Astrocyte of the spinal cord (primary cell): ENCODE measurements at regions not wholly inside any gene's neighbourhood (a gene's known extent, or its start where the extent isn't known, plus 50 kb on each side); places are given as distances from the start of the nearest gene placed in this dataset.

Experiments used
- DNase-seq: peaks from one replicate; pipeline ENCODE4 v3.0.0; 2011; ENCODE audit warnings: low read depth, low spot score
- H3K4me3 ChIP-seq: 2 replicates; pipeline ENCODE4 v1.5.1; 2011; ENCODE audit warnings: low read depth, mild to moderate bottlenecking, low read length, moderate library complexity
- in situ Hi-C: cut with HindIII; loops from 2 replicates; pipeline ENCODE4 v1.10.0; 2017; ENCODE audit warnings: low sequenced_read_pairs
- TF ChIP-seq, protein P1 (sequence below): IDR thresholded peaks from 2 replicates; pipeline ENCODE4 v1.5.1; 2012; ENCODE audit warnings: low read depth, mild to moderate bottlenecking, low read length, inconsistent platforms

DNA sequence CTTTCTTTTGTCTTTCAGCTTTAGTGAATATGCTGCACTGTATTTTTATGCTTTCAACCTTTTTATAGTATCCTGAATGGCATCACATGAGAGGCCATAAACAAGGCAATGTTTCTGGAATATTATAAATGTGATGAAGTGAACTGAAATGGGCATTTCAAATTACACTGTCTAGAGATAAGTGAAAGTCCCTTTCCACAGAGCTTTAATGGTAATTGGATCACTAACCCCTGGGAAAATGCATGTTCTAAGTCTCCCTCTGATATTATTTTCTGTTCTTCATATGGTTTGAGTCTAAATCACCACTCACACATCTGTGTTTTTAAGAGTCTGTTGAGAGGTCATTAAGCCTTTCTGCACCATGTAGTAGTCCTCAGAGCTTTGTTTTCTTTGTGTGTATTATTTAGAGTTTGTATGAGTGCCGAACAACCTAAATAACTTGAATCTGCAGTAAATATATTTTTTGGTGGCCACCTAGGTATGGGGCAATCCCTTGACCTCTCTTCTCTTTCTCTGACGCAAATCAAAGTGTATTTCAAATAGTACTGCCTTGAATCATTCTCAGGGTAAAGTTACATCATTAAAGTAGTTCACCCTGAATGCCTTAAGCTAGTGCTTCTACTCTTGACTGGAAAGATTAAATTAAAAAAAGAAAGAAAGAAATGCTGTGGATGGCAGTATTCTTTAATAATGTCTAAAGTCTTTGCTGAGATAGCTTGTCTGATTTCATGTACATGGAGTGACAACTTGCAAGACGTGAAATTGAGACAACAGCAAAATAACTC, 1931.0 kb upstream of the CDH6 start:
- no peak overlapping the region for H3K4me3 ChIP-seq
- in situ Hi-C loops: no loop called here
- peak; percentile 59 for DNase-seq
- TF ChIP-seq, protein P1, sequence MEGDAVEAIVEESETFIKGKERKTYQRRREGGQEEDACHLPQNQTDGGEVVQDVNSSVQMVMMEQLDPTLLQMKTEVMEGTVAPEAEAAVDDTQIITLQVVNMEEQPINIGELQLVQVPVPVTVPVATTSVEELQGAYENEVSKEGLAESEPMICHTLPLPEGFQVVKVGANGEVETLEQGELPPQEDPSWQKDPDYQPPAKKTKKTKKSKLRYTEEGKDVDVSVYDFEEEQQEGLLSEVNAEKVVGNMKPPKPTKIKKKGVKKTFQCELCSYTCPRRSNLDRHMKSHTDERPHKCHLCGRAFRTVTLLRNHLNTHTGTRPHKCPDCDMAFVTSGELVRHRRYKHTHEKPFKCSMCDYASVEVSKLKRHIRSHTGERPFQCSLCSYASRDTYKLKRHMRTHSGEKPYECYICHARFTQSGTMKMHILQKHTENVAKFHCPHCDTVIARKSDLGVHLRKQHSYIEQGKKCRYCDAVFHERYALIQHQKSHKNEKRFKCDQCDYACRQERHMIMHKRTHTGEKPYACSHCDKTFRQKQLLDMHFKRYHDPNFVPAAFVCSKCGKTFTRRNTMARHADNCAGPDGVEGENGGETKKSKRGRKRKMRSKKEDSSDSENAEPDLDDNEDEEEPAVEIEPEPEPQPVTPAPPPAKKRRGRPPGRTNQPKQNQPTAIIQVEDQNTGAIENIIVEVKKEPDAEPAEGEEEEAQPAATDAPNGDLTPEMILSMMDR: no peak

DNA sequence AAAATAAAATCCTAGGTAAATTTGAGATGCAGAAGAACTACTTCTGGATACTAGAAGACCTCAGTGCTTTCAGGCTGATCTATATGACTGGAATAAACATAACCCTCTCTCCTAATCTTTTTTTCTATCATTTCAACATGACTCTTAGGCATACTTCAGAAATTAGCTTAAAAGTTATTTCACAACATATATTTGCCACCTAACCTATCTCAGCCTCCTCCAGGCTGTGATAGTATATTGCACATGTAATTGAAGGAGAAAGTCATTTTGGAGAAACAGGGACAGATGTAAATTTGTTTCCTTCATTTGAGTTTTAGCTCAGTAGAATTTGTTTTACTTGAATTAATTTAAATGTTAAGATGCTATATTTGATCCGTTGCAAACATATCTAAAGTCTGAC, 1932.3 kb upstream of the CDH6 start:
- no peak overlapping the region for H3K4me3 ChIP-seq
- TF ChIP-seq, protein P1: no peak

DNA sequence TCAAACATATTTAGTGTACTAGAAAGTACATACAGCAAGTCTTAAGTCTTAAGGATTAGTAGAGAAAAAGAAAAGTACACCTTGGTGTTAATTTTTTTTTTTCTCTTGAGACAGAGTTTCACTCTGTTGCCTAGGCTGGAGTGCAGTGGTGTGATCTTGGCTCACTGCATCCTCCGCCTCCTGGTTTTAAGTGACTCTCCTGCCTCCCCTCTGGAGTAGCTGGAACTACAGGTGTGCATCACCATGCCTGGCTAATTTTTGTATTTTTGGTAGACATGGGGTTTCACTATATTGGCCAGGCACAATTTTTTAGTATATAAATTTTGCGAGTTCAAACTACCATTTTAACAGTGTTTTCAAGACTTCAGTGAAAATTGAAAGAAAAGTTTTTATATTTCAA, 1941.1 kb upstream of the CDH6 start:
- in situ Hi-C loops: no loop called here
- TF ChIP-seq, protein P1: no peak
- no peak overlapping the region for H3K4me3 ChIP-seq
- DNase-seq: no peak

More for the DNA sequence above, 1932.3 kb upstream of the CDH6 start:
- DNase-seq: no peak
- in situ Hi-C loops: no loop called here

DNA sequence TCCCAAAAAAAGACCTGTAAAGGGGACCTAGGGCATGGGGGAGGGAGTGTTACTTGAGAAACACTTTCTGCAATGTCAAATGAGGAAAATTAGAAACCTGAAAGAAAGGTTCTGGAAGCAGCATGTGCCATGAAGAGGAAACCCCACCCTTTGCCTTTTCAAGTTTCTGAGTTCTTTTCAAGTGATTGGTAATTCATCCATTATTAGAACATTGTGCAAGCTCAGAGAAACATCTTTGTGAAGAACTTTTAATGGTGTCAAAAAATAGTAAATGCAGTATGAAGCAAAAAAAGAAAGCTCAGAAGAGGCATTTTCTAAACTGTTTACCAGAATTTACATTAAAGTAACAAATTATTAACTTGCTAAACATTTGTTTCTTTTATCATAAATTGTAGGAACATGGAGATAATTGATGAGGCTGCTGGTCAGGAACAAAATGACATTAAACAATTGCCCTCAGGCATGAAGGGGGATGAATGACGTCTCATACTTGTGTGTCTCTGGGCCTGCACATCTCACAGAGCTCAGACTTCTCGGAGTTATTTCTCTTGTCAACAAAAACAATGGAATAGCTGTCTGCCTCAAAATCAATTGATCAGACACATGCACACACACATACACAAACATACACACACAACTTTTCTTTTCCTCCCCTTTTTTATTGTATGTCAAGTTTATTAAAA, 1946.0 kb upstream of the CDH6 start:
- DNase-seq: no peak
- TF ChIP-seq, protein P1: no peak
- H3K4me3 ChIP-seq: no peak overlapping the region
- in situ Hi-C loops: no loop called here

DNA sequence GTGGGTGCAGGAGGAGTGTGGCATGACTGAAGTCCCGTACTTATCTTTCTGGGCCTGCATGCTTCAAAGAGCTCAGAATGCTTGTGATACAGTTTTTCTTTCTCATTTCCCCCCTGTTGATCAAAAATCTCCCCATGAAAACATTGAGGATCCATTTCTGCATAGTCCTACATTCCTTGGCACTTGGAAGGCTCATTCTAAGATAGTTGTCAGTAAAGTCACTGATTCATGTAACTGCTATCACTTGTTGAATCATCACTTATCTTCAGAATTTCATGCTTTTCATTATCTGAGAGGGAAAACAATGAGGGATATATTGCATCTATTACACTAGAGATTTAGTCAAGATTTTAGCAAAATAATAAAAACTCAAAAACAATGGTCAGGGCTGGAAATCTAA, 1953.1 kb upstream of the CDH6 start:
- no peak overlapping the region for H3K4me3 ChIP-seq
- in situ Hi-C loops: no loop called here
- no peak for DNase-seq
- TF ChIP-seq, protein P1: no peak

DNA sequence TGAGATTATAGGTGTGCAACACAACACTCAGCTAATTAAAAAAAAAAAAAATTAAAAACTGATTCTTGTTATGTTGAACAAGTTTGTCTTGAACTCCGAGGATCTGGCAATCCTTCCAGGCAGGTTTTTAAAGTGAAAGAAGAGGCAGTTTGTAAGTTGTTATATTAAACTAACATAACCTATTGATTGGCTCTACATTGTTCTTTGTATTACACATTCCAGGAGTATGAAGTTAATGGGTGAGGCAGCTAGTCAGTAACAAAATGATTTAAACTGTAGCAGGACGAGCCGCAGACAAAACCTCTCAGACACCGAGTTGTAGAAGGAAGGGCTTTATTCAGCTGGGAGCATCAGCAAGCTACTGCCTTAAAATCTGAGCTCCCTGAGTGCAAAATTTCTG, 1953.9 kb upstream of the CDH6 start:
- no peak overlapping the region for H3K4me3 ChIP-seq
- DNase-seq: no peak
- TF ChIP-seq, protein P1: no peak
- in situ Hi-C loops: no loop called here
